ENCODE measurements at regions not wholly inside any gene's neighbourhood (a gene's known extent, or its start where the extent isn't known, plus 50 kb on each side); places are given as distances from the start of the nearest gene placed in this dataset.

DNA sequence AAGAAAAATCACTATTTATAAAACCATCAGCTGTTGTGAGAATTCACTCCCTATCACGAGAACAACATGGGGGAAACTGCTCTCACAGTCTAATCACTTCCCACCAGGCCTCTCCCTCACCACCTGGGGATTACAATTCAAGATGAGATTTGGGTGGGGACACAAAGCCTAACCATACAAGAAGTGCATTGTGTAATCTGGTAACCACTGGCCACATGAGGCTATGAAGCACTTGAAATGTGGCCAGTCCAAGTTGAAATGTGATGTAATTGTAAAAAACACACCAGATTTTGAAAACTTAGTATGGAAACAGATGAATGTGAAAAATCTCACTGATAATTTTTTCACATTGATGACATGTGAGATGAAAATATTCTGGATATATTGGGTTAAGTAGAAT lies 293.8 kb downstream of the TTLL7 start:
- TF ChIP-seq CTCF (IDR thresholded peaks at IDR 0.05) = no peak
- TF ChIP-seq POLR2A (IDR thresholded peaks at IDR 0.05) = no peak

Measured in Peyer's patch (tissue), 4 donors.